Retinal pigment epithelial cell (primary cell): ENCODE measurements at regions not wholly inside any gene's neighbourhood (a gene's known extent, or its start where the extent isn't known, plus 50 kb on each side); places are given as distances from the start of the nearest gene placed in this dataset.

ENCODE experiments used
- DNase-seq: peaks from one replicate; pipeline ENCODE4 v3.0.0-alpha.2; 2010; ENCODE audit warnings: low read depth
- H3K4me3 ChIP-seq: 2 replicates; pipeline ENCODE4 v1.5.1; 2011; ENCODE audit warnings: mild to moderate bottlenecking, low read length, control low read depth, moderate library complexity
- CTCF ChIP-seq: conservative IDR thresholded peaks from 2 replicates; pipeline ENCODE4 v1.5.1; 2011; ENCODE audit warnings: low read depth, low read length, control low read depth, inconsistent platforms

DNA sequence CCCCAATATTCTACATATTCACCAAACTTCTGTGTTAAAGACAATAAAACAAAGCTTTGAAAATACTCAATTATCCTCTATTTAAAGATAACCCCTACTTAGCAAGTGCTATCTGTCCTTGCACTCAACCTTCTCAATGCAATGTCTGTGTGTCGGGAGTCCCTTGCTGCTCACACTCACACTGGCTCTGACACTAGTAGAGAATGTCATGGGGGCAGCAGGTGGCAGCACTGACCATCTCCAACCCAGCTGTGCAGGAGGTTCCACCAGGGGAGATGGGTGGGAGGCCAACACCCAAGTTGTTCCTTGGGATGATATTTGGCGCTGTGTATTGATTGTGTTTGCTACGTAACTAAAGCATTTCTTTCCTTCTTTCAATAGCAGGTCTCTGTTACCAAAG lies 59.4 kb upstream of the SIMC1 start:
- H3K4me3 ChIP-seq = no peak overlapping the region
- no peak for TF ChIP-seq CTCF
- DNase-seq = no peak

- no peak for DNase-seq
- no peak overlapping the region for H3K4me3 ChIP-seq
- no peak for TF ChIP-seq CTCF
Observed at GRCh38 chr5:176180339-176180738, 57.9 kb upstream of the SIMC1 start.

DNA sequence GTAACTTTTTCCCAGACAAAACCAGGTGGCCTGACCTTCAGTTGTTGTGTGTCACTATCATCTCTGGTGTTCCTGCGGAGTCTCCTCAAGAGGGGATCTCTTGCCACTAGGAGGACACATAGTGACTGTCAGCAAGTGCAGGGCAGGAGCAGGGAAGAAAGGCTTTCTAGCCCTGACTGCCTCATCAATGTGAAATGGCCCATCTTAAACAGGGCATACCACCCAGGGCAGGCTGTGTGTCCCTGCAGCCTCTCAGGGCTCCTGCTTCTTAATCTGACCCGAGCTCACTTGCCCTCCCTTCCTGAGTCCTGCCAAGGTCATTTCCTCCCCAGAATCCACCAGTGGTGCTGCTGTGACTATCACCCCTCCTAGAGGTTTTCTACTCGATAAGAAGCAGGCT lies 57.4 kb upstream of the SIMC1 start:
- no peak overlapping the region for H3K4me3 ChIP-seq
- DNase-seq = no peak
- no peak for TF ChIP-seq CTCF

DNA sequence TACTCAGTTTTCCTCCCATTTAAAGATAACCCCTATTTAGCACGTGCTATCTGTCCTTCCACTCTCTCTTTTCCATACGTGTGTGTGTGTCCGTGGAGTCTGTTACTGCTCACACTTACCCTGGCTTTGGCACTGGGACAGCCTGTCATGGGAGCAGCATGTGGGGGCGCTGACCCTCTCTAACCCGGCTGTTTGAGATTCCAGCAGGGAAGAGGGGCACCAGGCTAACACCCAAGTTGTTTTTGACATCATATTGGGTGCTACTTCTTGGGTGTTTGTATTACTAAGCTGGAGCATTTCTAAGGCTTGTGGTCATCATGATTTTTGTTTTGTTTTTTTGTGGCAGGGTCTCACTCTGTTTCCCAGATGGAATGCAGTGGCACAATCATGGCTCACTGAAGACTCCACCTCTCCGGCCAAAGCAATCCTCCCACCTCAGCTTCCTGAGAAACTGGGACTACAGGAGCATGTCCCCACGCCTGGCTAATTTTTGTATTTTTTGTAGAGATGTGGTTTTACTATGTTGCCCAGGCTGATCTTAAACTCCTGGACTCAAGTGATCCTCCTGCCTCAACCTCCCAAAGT lies 56.9 kb upstream of the SIMC1 start:
- no peak overlapping the region for H3K4me3 ChIP-seq
- no peak for DNase-seq
- TF ChIP-seq CTCF = no peak

- peak; percentile 2 for DNase-seq
- no peak overlapping the region for H3K4me3 ChIP-seq
- no peak for TF ChIP-seq CTCF
Observed at GRCh38 chr5:176183321-176184074, 54.7 kb upstream of the SIMC1 start.

- H3K4me3 ChIP-seq = no peak overlapping the region
- no peak for DNase-seq
- TF ChIP-seq CTCF = no peak
Observed at GRCh38 chr5:176184608-176185132, 53.6 kb upstream of the SIMC1 start.
